ENCODE measurements at regions not wholly inside any gene's neighbourhood (a gene's known extent, or its start where the extent isn't known, plus 50 kb on each side); places are given as distances from the start of the nearest gene placed in this dataset.

- no peak for DNase-seq
- Histone ChIP-seq H3K4me1 (ENCODE audit: insufficient read depth, low read length) (peaks cover 18% of the 10 kb centered on the region), H3K36me3 (ENCODE audit: insufficient read depth, low read length) (no peaks in the 10 kb centered on the region), H3K27me3 (ENCODE audit: insufficient read depth, low read length) (no peaks in the 10 kb centered on the region), H3K4me3 (ENCODE audit: low read length in 2 of 2) (no peak overlapping the region), H3K27ac (ENCODE audit: low read depth, low read length) (no peak overlapping the region), H3K9me3 (ENCODE audit: control insufficient read depth in 1 of 2, low read length in 2 of 2) (no peaks in the 10 kb centered on the region)
- intact Hi-C loops (cut with micrococcal nuclease) = loop anchor here (1.0 to 5.0 kb wide), 2 partner anchors 49 to 125 kb away; no protein-coding TSS in a partner anchor
- ChIA-PET POLR2A (ENCODE audit: partially characterized antibody) (interaction anchor here (0.6 to 3.5 kb wide), 5 partner anchors 45 to 121 kb away, joined by 5 to 42 read pairs (median 11); partner anchors contain the start of gene LMO4), CTCF (ENCODE audit: partially characterized antibody) (interaction anchor here (0.8 to 4.0 kb wide), 16 partner anchors 8 to 503 kb away, joined by 3 to 31 read pairs (median 4); partner anchors contain the start of gene LMO4)
- Mint-ChIP-seq H3K9me3 (peaks cover 0 to 8% (median 0%) of the 10 kb centered on the region in 8 donors), H3K4me3 (no peak overlapping the region), H3K27me3 (no peaks in the 10 kb centered on the region), H3K36me3 (no peaks in the 10 kb centered on the region), H3K27ac (peak overlapping the region in 4 of 7 donors; percentile 22 to 78 (median 62)), H3K4me1 (peaks cover 11 to 35% (median 29%) of the 10 kb centered on the region in 4 donors)
These were observed 122.7 kb downstream of the LMO4 start for GRCh38 chr1:87451229-87451920.

GRCh38 chr1:87452648-87453047 is 124.0 kb downstream of the LMO4 start:
- H3K4me1 ChIP-seq (ENCODE audit: insufficient read depth, low read length) = peaks cover 18% of the 10 kb centered on the region
- H3K9me3 Mint-ChIP-seq = peaks cover 0 to 8% (median 0%) of the 10 kb centered on the region in 8 donors
- H3K4me1 Mint-ChIP-seq = peaks cover 11 to 35% (median 29%) of the 10 kb centered on the region in 4 donors
- intact Hi-C loops (cut with micrococcal nuclease) = loop anchor here (5.0 kb wide), 1 partner anchor 50 kb away; no protein-coding TSS in a partner anchor
- H3K27ac ChIP-seq (ENCODE audit: low read depth, low read length) = no peak overlapping the region
- H3K27me3 Mint-ChIP-seq = no peaks in the 10 kb centered on the region
- H3K4me3 Mint-ChIP-seq = no peak overlapping the region
- ChIA-PET CTCF (ENCODE audit: partially characterized antibody) (interaction anchor here (0.6 to 4.0 kb wide), 5 partner anchors 9 to 129 kb away, joined by 3 to 31 read pairs (median 3); no protein-coding TSS in a partner anchor), POLR2A (ENCODE audit: partially characterized antibody) (interaction anchor here (2.0 kb wide), 1 partner anchor 117 kb away, joined by 8 read pairs; no protein-coding TSS in a partner anchor)
- H3K4me3 ChIP-seq (ENCODE audit: low read length in 2 of 2) = no peak overlapping the region
- no peaks in the 10 kb centered on the region for H3K36me3 Mint-ChIP-seq
- H3K36me3 ChIP-seq (ENCODE audit: insufficient read depth, low read length) = no peaks in the 10 kb centered on the region
- H3K27ac Mint-ChIP-seq = peak overlapping the region in 4 of 7 donors; percentile 7 to 44 (median 13)
- no peaks in the 10 kb centered on the region for H3K9me3 ChIP-seq (ENCODE audit: control insufficient read depth in 1 of 2, low read length in 2 of 2)
- no peak for DNase-seq
- H3K27me3 ChIP-seq (ENCODE audit: insufficient read depth, low read length) = no peaks in the 10 kb centered on the region

GRCh38 chr1:87457408-87457807 is 128.7 kb downstream of the LMO4 start:
- ChIA-PET CTCF (ENCODE audit: partially characterized antibody) (interaction anchor here (0.6 kb wide), 1 partner anchor 9 kb away, joined by 3 read pairs; no protein-coding TSS in a partner anchor), POLR2A (ENCODE audit: partially characterized antibody) (no interaction called here)
- no peaks in the 10 kb centered on the region for H3K4me1 ChIP-seq (ENCODE audit: insufficient read depth, low read length)
- DNase-seq = no peak
- H3K27me3 ChIP-seq (ENCODE audit: insufficient read depth, low read length) = no peaks in the 10 kb centered on the region
- H3K9me3 ChIP-seq (ENCODE audit: control insufficient read depth in 1 of 2, low read length in 2 of 2) = no peaks in the 10 kb centered on the region
- H3K27ac ChIP-seq (ENCODE audit: low read depth, low read length) = no peak overlapping the region
- H3K36me3 ChIP-seq (ENCODE audit: insufficient read depth, low read length) = no peaks in the 10 kb centered on the region
- intact Hi-C loops (cut with micrococcal nuclease) = no loop called here
- Mint-ChIP-seq H3K9me3 (peaks cover 0 to 14% (median 8%) of the 10 kb centered on the region in 8 donors), H3K27ac (no peak overlapping the region), H3K4me1 (peaks cover 0 to 4% (median 2%) of the 10 kb centered on the region in 4 donors), H3K36me3 (peaks cover 0 to 7% of the 10 kb centered on the region in 2 donors), H3K4me3 (no peak overlapping the region), H3K27me3 (peaks cover 2 to 3% of the 10 kb centered on the region in 2 donors)
- H3K4me3 ChIP-seq (ENCODE audit: low read length in 2 of 2) = no peak overlapping the region

- no peaks in the 10 kb centered on the region for H3K9me3 ChIP-seq (ENCODE audit: control insufficient read depth in 1 of 2, low read length in 2 of 2)
- peaks cover 0 to 7% of the 10 kb centered on the region in 2 donors for H3K36me3 Mint-ChIP-seq
- H3K27ac Mint-ChIP-seq = no peak overlapping the region
- no peak overlapping the region for H3K4me3 ChIP-seq (ENCODE audit: low read length in 2 of 2)
- H3K27me3 Mint-ChIP-seq = peaks cover 2 to 3% of the 10 kb centered on the region in 2 donors
- H3K9me3 Mint-ChIP-seq = peaks cover 0 to 14% (median 6%) of the 10 kb centered on the region in 8 donors
- ChIA-PET CTCF (ENCODE audit: partially characterized antibody) (no interaction called here), POLR2A (ENCODE audit: partially characterized antibody) (no interaction called here)
- H3K36me3 ChIP-seq (ENCODE audit: insufficient read depth, low read length) = no peaks in the 10 kb centered on the region
- H3K4me1 Mint-ChIP-seq = no peaks in the 10 kb centered on the region
- intact Hi-C loops (cut with micrococcal nuclease) = no loop called here
- no peak for DNase-seq
- no peak overlapping the region for H3K4me3 Mint-ChIP-seq
- H3K27ac ChIP-seq (ENCODE audit: low read depth, low read length) = no peak overlapping the region
- no peaks in the 10 kb centered on the region for H3K4me1 ChIP-seq (ENCODE audit: insufficient read depth, low read length)
- H3K27me3 ChIP-seq (ENCODE audit: insufficient read depth, low read length) = no peaks in the 10 kb centered on the region
These were observed 134.2 kb downstream of the LMO4 start for GRCh38 chr1:87462894-87463293.

GRCh38 chr1:87464022-87464490 is 135.4 kb downstream of the LMO4 start:
- DNase-seq = no peak
- no peaks in the 10 kb centered on the region for H3K36me3 ChIP-seq (ENCODE audit: insufficient read depth, low read length)
- Mint-ChIP-seq H3K36me3 (peaks cover 0 to 7% of the 10 kb centered on the region in 2 donors), H3K4me1 (no peaks in the 10 kb centered on the region), H3K4me3 (no peak overlapping the region), H3K27me3 (peaks cover 0 to 2% of the 10 kb centered on the region in 2 donors), H3K9me3 (peaks cover 0 to 14% (median 6%) of the 10 kb centered on the region in 8 donors), H3K27ac (no peak overlapping the region)
- intact Hi-C loops (cut with micrococcal nuclease) = no loop called here
- no peaks in the 10 kb centered on the region for H3K4me1 ChIP-seq (ENCODE audit: insufficient read depth, low read length)
- no peaks in the 10 kb centered on the region for H3K27me3 ChIP-seq (ENCODE audit: insufficient read depth, low read length)
- no peak overlapping the region for H3K27ac ChIP-seq (ENCODE audit: low read depth, low read length)
- H3K9me3 ChIP-seq (ENCODE audit: control insufficient read depth in 1 of 2, low read length in 2 of 2) = no peaks in the 10 kb centered on the region
- H3K4me3 ChIP-seq (ENCODE audit: low read length in 2 of 2) = no peak overlapping the region
- ChIA-PET POLR2A (ENCODE audit: partially characterized antibody) (no interaction called here), CTCF (ENCODE audit: partially characterized antibody) (interaction anchor here (0.9 kb wide), 1 partner anchor 13 kb away, joined by 4 read pairs; no protein-coding TSS in a partner anchor)

- Mint-ChIP-seq H3K36me3 (no peaks in the 10 kb centered on the region), H3K4me1 (no peaks in the 10 kb centered on the region), H3K4me3 (no peak overlapping the region), H3K27ac (no peak overlapping the region), H3K27me3 (peaks cover 0 to 2% of the 10 kb centered on the region in 2 donors), H3K9me3 (no peaks in the 10 kb centered on the region)
- no peak for DNase-seq
- H3K4me1 ChIP-seq (ENCODE audit: insufficient read depth, low read length) = no peaks in the 10 kb centered on the region
- H3K4me3 ChIP-seq (ENCODE audit: low read length in 2 of 2) = no peak overlapping the region
- no peaks in the 10 kb centered on the region for H3K36me3 ChIP-seq (ENCODE audit: insufficient read depth, low read length)
- intact Hi-C loops (cut with micrococcal nuclease) = no loop called here
- CTCF ChIA-PET (ENCODE audit: partially characterized antibody) = interaction anchor here (1.3 kb wide), 1 partner anchor 10 kb away, joined by 3 read pairs; no protein-coding TSS in a partner anchor
- POLR2A ChIA-PET (ENCODE audit: partially characterized antibody) = no interaction called here
- H3K27me3 ChIP-seq (ENCODE audit: insufficient read depth, low read length) = no peaks in the 10 kb centered on the region
- no peaks in the 10 kb centered on the region for H3K9me3 ChIP-seq (ENCODE audit: control insufficient read depth in 1 of 2, low read length in 2 of 2)
- no peak overlapping the region for H3K27ac ChIP-seq (ENCODE audit: low read depth, low read length)
These were observed 137.9 kb downstream of the LMO4 start for GRCh38 chr1:87466621-87467020.

- H3K9me3 Mint-ChIP-seq = no peaks in the 10 kb centered on the region
- no peaks in the 10 kb centered on the region for H3K9me3 ChIP-seq (ENCODE audit: control insufficient read depth in 1 of 2, low read length in 2 of 2)
- POLR2A ChIA-PET (ENCODE audit: partially characterized antibody) = no interaction called here
These were observed 144.0 kb downstream of the LMO4 start for GRCh38 chr1:87472716-87473115.

More at GRCh38 chr1:87472716-87473115, 144.0 kb downstream of the LMO4 start:
- Histone ChIP-seq H3K27me3 (ENCODE audit: insufficient read depth, low read length) (no peaks in the 10 kb centered on the region), H3K4me3 (ENCODE audit: low read length in 2 of 2) (no peak overlapping the region), H3K4me1 (ENCODE audit: insufficient read depth, low read length) (no peaks in the 10 kb centered on the region), H3K36me3 (ENCODE audit: insufficient read depth, low read length) (no peaks in the 10 kb centered on the region), H3K27ac (ENCODE audit: low read depth, low read length) (no peak overlapping the region)
- H3K4me1 Mint-ChIP-seq = no peaks in the 10 kb centered on the region
- no peak for DNase-seq
- H3K27ac Mint-ChIP-seq = no peak overlapping the region
- intact Hi-C loops (cut with micrococcal nuclease) = no loop called here
- H3K27me3 Mint-ChIP-seq = no peaks in the 10 kb centered on the region
- no peaks in the 10 kb centered on the region for H3K36me3 Mint-ChIP-seq
- CTCF ChIA-PET (ENCODE audit: partially characterized antibody) = no interaction called here
- no peak overlapping the region for H3K4me3 Mint-ChIP-seq

Measured in CD4-positive, alpha-beta memory T cell (primary cell).